ENCODE measurements at regions not wholly inside any gene's neighbourhood (a gene's known extent, or its start where the extent isn't known, plus 50 kb on each side); places are given as distances from the start of the nearest gene placed in this dataset.

- no peak for DNase-seq
Observed at GRCh38 chr2:64222351-64222750, 78.1 kb upstream of the PELI1 start.

- DNase-seq: no peak
Observed at GRCh38 chr2:64223055-64223454, 78.8 kb upstream of the PELI1 start.

- DNase-seq: no peak
Observed at GRCh38 chr2:64225491-64225890, 81.3 kb upstream of the PELI1 start.

DNA sequence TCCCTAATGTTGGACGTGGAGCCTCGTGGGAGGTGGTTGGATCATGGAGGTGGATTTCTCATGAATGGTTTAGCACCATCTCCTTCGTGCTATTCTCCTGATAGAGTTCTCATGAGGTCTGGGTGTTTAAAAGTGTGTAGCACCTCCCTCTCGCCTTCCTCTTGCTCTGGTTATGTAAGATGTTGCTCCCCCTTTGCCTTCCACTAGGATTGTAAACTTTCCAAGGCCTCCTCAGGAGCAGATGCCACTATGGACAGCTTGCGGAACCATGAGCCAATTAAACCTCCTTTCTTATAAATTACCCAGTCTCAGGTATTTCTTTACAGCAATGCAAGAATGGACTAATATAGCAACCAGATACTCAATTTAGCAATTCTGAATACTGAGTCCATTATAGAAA lies 82.4 kb upstream of the PELI1 start:
- no peak for DNase-seq

DNA sequence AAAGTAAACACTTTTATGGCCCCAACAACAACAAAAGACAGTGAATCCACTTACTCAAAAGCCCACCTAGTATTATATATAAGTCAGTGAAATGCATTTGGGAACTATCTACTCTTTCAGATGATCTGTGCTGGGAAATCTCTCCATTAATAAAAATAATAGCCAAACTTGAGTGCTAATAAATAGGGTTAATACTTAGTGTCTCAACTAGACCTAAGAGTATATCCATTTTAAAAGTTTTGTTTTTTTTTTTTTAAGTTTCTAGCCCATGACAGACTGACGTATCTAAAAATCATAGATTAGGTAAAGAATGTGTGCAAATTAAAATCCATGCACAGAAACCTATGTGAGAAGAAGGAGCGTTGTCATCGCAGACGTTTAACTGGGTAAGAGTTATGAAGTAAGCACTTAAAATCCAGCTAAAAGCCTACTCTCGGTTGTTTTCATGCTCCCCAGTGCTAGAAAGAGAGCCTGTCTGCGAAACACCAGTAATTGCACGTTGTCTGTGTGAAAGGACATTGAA lies 83.4 kb upstream of the PELI1 start:
- DNase-seq: no peak

- peak; percentile 26 for DNase-seq
Observed at GRCh38 chr2:64228126-64228678, 84.0 kb upstream of the PELI1 start.

DNA sequence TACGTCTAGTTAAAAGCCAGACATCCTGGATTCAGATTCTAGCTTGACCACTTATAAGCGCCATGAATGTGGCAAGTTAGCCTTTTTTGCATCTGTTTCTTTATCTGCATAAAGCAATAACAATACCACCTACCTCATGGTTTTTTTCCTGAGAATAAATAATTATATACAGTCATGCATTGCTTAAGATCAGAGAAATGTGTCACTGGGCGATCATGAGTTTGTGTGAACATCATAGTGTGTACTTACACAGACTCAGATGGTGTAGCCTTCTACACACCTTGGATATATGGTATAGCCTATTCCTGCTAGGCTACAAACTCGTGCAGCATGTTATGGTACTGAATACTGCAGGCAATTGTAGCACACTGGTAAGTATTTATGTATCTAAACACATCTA lies 84.7 kb upstream of the PELI1 start:
- no peak for DNase-seq

DNA sequence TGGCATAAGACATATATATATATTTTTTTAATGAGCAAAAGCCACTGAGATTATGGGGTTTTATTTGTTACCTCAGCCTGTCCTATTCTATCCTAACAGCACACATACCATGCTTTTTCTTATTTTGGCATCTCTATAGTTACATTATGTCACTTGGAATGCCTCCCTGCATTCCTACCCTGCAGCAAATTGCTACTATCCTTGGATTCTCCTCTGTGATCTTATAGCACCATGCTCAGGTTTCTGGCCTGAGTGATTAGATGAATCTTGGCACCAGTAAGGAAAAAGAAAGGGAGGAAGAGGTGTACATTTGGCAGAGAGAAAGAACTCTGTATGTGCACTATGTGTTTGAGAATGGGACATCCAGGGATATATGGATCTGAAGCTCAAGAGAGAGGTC lies 86.3 kb upstream of the PELI1 start:
- DNase-seq: no peak

DNA sequence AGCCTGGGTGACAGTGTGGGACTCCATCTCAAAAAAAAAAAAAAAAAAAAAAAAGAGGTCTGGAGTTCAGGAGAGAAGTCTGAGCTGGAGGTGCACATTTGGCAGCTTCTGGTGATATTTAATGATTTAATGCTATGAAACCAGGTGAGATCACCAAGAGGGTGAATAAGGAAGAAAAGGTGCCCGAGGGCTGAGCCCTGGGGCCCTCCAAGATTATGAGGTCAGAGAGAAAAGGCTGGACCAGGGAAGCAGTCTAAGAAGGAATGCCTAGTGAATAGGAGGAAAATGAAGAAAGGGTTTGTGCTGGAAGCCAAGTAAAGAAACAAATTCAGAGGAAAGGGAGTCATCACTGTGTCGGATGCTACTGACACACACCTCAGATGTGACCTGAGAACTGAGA lies 88.0 kb upstream of the PELI1 start:
- no peak for DNase-seq

- no peak for DNase-seq
Observed at GRCh38 chr2:64233376-64233922, 89.2 kb upstream of the PELI1 start.

DNA sequence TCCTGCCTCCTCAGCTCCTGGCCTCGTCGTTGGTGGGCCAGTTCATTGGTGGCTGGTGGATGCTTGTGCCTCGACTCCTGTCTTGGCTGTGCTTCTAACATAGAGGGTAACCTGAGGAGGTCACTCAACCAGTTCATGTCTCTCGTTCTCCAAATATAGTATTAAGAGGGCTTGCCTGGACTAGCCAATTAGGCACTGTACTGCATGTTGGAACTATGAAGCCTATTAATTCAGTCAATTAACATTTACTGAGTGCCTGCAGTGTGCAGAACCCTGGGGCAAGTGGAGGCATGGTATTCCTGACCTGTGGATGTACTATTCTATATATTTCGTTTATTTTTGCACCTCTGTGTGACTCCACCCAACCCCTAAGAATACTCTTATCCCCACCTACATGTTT lies 89.9 kb upstream of the PELI1 start:
- DNase-seq: no peak

DNA sequence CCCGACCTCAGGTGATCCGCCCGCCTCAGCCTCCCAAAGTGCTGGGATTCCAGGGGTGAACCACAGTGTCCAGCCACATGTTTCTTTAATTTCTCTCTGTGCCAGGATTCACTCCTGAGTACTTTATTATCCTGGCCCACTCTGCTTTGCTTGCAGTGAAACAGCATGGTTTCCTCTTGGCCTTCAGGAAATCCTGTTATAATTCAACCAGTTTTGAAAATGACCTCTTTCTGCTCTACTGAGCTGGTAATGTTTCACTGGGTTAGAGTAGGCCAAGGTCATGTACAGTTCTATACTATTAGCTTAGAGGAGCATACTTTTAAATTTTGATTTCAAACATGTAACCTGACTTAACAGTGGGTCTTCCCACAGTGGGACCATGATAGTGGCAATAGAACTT lies 90.6 kb upstream of the PELI1 start:
- no peak for DNase-seq

DNA sequence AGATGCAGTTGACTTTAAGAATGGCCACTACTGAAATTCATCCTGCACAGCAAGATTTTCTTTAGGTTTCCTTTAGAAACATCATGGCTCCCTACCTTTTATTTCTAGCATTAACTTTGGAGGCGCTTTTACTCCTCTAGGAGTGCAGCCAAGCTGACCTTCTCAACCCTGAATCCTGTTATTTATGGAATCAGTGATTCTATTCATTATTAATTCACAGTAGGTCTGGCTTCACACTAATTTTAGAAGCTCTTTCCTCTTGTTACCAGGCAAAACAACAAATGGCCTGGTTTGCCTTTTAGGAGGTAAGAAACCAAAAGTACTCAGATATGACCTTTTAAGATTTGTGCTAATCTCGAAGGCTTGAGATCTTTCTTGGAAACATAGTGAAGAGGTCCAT lies 93.0 kb upstream of the PELI1 start:
- no peak for DNase-seq

DNA sequence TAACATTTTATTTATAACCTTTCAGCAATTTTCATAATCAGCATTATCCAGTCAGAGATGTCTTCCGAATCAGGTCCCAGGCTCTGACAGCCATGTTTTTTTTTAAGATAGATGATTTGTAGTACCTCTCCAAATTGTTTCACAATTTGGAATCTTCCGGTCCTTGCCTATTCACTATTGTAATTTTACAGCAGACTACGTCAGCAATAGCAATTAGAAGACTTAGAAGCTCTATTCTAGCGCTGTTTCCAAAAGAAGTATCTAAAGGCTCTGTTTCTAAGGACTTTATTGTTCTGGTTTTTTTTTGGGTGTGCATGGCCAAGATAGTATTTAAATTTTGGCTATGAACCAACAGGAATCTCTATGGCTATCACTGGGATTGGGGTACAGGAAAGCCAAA lies 94.6 kb upstream of the PELI1 start:
- DNase-seq: no peak

DNA sequence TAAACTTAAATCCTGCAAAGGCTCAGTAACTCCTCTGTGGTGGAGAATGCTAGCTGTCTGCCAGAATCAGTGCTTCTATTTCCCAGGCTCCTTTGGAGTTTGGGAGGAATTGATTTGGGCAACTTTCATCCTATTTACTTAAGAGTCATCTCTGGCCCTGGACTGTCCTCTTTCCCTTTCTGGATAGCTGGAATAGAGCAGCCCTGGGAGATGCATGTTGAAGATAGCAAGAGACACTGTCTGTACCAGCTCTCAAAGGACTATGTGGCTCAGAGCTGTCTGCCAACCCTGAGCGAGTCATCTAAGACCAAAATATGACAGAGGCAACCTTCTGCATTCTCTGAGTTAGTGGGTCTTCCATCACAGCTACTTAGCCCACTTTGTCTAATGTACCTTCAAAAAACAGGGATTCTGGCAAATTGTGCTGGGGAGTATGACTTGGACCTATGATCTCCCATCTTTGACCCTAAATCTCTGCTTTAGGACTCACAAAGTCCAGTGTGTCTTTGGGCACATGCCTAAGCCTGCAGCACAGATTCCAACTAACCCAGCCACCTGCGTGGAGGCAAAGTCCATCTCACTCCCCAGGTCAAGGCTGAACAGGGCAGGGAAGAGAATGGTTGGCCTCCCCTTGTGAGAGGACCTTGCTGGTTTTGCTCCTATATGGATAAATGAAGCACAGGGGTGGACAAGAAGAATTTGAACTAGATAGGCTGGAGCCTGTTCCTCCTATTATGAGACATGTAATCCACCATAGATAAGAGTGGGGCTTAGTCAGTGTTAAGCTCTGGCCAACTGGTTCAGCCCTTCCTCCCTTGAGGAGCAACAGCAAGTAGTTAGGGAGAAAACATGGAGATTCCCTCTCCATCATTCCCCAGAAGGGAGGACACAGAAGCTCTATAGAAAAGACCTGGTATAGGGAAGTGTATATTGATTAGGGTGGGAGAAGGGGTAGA lies 99.1 kb upstream of the PELI1 start:
- DNase-seq: no peak

GRCh38 chr2:64244037-64244416 lies 99.8 kb upstream of the PELI1 start:
- DNase-seq: no peak

GRCh38 chr2:64245631-64246030 lies 101.4 kb upstream of the PELI1 start:
- DNase-seq: no peak

- no peak for DNase-seq
Observed at GRCh38 chr2:64246962-64247361, 102.7 kb upstream of the PELI1 start.

GRCh38 chr2:64249426-64249825 lies 105.2 kb upstream of the PELI1 start:
- no peak for DNase-seq

GRCh38 chr2:64250063-64250462 lies 105.8 kb upstream of the PELI1 start:
- no peak for DNase-seq

DNA sequence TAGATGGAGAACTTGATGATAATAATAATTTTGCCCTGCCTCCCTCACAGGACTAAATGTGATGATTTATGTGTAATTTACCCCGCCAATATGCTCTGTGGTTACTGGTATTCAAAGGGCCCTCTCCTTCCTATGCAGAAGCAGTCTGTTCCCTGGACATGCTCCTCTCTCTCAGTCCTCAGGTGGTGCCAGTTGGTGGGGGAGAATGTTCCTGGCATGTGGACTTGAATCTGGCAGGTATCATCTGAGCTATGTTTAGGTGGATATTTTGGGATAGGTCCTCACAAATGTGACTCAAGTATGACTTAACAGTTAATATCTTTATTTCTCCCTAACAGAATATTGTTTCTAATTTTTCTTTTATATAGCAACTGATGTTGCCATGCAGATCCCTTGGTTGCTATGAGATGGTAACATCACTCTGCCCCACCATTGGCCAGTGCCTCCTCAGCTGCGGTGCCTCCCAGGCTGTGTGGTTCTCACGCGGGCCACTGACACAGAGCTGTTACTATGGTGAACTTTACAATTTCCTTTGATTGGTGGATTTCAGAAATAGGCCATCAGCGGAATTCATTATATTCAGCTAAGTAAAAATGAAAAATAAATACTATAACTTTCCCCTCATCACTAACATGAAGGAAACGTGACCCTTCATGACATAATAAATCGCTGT lies 106.7 kb upstream of the PELI1 start:
- no peak for DNase-seq

DNA sequence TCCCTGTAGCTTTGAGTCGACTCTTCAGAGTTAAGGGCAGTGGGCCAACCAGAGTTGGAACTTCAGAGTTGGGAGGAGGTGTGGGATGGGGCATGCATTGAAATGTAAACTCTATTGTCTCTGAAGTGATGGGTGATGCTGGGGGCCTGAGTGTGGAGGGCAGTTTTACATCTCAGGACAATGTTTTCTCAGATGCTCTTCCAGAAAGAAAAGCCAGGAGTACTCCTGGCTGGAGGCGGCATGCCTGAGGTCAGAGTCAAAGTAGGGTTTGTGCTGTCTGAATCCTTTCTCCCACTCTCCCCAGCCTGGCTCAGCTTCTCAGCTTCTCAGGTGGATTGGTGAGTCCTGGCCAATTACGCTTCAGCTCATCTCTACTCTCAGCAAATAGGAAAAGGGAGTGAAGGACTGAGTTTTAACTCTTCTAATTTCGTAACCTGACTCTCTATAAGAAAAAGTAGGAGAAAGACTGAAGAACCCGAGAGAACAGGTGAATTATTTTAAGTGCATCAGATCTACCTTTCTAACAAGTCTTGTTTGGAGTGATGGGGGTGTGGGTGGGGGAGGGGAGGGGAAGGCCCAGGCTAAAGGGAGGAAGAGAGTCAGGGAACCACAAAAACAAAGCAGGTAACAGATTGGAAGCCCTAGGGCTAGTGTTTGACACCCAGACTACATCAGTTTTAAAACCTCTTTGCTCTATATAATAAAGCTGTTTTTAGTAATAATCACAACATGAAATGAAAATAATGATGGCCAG lies 107.5 kb upstream of the PELI1 start:
- no peak for DNase-seq
